ENCODE measurements at regions not wholly inside any gene's neighbourhood (a gene's known extent, or its start where the extent isn't known, plus 50 kb on each side); places are given as distances from the start of the nearest gene placed in this dataset.
"Not testable (repeated sequence)": the region's sequence is repeated elsewhere in the genome, so short reads cannot be mapped to it uniquely, and the experiment has no call there.

DNA sequence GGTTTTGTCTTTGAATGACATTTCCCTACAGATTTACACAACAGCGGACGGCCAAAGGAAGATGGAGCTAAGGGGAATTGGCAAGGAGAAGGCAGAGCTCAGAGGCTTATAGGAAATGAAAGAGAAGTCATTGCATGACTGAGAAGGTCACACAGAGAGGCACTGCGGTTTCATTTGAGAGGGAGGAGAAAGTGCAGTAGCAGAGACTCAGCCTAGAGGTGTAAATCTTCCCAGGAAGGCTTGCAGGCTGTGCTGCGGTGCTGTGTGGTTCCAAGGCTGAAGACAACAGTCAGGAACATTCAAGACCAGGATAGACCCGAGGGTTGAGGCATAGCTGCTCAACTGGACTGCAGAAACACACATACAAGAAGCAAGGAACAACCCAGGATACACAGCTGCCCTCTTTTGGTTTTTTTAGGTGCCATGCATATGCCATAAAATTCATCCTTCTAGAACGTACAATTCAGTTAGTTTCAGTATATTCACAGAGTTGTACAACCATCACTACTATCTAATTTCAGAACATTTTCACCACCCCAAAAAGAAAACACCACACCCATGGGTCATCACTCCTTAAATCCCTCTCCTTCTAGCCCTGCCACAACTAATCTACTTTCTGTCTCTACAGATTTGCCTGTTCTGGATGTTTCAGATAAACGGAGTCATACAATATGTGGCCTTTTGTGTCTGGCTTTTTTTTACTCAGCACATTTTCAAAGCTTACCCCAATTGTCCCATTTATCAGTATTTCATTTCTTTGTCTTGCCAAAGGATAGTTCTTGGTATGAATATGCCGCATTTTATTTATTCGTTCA is 313.5 kb downstream of the ANAPC1 start:
- not testable (repeated sequence) for H3K4me3 ChIP-seq (ENCODE audit: control insufficient read depth, low read depth, low read length); DNase-seq (ENCODE audit: low read depth)

DNA sequence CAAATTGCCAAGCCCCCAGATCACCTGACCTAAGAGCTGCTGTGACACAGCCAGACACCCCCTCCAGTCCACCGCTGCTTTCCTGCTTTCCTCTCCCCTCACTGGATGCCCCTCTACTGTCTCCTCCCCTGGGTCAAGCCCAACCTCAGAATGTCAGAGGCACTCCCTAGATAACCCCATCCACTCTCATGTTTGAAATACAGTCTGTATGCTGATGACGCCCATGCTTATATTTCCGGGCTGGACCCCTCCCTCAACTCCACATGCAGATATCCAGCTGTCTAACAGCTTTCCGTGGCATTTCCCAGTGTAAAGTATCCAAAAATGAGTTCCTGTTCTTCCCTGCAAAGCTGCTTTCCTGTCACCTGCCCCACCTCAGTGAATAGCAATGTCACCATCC is 309.2 kb downstream of the ANAPC1 start:
- H3K4me3 ChIP-seq (ENCODE audit: control insufficient read depth, low read depth, low read length); DNase-seq (ENCODE audit: low read depth): not testable (repeated sequence)

DNA sequence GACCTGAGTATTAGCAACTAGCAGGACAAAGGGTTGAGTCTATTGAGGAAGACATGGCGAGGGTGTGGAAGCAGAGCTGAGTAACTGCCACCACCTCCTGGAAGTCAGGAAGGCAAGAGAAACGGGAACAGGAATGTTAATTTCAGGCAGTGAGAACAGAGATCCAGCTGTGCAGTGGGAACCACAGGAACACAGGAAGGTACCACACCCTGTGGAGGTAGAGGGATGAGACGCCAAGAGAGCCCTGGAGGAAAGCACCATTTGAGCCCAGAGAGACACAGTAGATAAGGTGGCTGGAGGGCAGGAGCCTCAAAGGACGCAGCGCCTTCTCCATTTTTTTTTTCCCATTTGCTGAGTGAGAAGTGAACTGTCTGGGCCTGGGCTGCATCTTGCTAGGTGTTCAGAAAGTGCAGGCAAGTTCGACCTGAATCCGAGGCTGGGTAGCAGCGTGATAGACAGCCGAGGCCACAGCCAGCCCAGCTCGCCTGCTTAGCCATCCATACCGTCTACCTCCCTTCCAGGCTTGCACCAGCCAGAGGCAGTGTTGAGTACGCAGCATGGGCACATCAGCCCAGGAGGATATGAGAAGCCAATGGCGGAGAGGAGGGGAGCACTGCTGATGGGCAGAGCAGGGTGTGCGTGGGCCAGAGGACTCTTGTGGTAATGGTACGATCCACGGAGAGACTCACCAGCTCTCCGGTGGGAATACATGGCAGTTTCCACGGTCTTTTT is 306.7 kb downstream of the ANAPC1 start:
- H3K4me3 ChIP-seq (ENCODE audit: control insufficient read depth, low read depth, low read length); DNase-seq (ENCODE audit: low read depth): not testable (repeated sequence)

DNA sequence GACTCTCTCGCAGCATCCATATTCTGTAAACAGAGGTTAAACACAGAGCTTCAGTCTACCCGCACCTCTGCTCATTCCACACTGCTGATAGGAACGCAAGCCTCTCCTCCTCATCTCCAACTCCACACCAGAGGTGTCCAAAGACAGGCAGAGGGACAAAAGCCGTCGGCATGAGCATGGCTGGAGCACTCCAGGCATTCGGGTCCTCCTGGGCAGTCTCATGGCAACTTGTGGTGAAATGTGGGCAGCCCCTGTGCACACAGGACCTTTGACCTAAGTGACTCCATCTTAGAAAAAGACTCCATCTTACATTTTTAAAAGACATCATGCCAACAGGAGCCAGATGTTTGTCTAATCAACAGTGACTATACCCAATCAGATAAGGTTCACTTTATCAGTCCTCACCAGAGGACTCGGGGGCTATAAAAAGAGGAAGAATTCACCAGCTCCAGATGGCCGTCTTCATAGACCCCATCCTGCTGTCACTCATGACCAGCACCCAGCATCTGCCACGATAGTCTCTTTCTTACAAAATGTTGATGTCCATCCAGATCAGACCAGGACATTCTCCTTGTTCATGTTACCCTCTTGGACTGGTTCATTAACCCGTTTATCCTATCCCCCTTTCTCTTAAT is 304.4 kb downstream of the ANAPC1 start:
- not testable (repeated sequence) for H3K4me3 ChIP-seq (ENCODE audit: control insufficient read depth, low read depth, low read length); DNase-seq (ENCODE audit: low read depth)

DNA sequence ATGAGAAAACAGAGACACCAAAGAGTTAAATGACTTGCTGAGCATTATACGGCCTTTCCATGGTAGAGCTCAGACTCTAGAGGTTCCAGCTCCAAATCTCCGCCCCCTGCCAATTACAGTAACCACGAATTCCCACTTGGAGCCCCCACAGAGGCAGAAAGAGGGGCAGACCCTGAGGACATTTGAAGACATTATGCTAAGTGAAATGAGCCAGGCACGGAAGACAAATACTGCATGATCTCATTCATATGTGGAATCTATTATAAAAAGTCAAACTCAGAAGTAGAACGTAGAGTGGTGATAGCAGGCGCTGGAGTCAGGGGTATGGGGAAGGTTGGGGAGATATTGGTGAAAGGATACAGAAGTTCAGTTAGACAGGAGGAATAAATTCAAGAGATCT is 303.4 kb downstream of the ANAPC1 start:
- DNase-seq (ENCODE audit: low read depth), result not testable (repeated sequence)

DNA sequence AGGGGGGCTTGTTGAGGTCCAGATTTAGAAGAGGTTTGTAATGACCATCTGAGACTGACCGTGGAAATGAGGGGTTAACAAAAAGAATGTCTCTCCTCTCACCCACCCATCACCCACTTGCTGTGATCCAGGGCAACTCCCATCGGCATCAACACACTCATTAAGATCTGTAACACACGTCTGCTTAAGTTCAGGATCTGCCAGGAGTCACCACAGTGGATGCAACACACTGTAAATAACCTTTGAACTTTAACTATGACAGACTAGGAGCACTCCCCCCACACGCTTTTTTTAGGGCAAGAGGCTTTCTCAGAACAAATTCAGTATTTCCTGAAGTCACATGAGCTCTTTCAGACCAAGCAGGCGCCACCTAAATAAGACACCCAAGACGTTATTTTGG is 301.9 kb downstream of the ANAPC1 start:
- not testable (repeated sequence) for H3K4me3 ChIP-seq (ENCODE audit: control insufficient read depth, low read depth, low read length); DNase-seq (ENCODE audit: low read depth)

More for the DNA sequence above, 303.4 kb downstream of the ANAPC1 start:
- not testable (repeated sequence) for H3K4me3 ChIP-seq (ENCODE audit: control insufficient read depth, low read depth, low read length)

DNA sequence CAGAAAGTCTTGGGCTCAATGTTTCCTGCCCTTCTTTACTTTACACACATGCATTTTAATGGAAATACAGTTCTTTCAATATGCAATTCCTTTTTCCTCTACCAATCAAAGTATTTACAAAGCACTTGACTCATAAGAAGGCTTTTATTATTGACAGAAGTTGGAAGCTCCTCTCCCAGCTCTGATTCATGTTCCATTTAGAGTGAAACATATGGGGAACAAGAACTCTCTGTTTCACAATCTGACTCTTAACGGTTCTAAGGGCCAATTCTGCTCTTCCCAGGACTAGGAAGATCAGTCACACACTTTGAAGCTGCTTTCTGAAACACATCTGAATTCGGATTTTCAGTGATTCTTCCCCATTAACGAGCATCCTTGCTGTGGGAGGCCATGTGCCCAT is 300.5 kb downstream of the ANAPC1 start:
- DNase-seq (ENCODE audit: low read depth); H3K4me3 ChIP-seq (ENCODE audit: control insufficient read depth, low read depth, low read length): not testable (repeated sequence)

DNA sequence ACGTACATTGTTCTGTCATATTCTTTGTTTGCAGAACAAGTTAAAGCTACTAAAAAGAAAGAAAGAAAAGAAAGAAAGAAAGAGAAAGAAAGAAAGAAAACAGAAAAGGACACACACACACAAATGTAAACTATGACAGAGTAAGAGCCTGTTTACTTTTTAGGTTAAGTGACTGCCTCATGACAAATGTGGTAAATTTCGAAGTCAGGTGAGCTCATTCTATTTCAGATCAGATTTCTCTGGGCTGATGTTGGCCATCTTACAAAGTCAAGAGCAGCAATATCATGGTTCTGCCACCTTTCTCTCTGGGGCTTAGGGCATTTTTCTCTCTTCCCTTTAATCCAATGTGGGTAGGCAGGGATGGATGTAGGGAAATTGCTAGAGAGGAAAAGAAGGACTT is 299.5 kb downstream of the ANAPC1 start:
- not testable (repeated sequence) for DNase-seq (ENCODE audit: low read depth); H3K4me3 ChIP-seq (ENCODE audit: control insufficient read depth, low read depth, low read length)

DNA sequence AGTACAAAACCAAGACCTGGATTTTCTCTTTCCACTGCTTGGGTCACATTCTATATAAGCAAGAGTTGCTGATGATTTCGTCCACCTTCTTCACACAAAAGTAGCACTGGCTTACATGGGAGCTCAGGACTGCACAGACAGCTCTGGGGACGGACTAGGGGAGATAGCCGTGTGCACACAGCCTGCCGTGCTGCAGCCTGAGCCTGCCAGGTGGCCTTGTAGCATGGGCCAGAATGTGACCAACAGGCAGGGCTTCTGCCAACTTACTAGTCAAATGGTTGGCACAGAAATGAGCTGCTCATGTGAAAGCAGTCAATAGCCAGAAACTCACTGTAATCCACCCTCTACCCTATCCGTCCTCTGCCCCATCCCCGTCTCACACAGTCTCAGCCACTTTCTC is 299.0 kb downstream of the ANAPC1 start:
- not testable (repeated sequence) for DNase-seq (ENCODE audit: low read depth); H3K4me3 ChIP-seq (ENCODE audit: control insufficient read depth, low read depth, low read length)

DNA sequence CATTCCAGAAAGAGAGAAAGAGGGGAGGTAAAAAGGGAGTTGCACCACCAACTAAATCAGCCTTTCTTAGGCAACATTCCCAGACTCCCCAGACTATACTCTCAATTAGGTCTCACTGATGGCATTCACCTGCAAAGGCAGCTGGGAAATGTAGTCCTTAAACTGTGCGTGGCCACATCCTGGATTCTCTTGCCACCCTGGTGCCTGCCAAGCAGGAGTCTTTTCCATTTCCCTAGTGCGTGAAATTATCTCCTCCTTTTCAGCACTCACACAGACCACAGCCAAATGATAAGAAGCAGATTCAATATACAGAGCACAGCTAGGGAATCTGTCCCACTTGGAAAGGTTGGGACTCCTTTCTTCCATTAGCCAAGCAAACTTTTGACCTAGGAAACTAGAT is 298.0 kb downstream of the ANAPC1 start:
- not testable (repeated sequence) for DNase-seq (ENCODE audit: low read depth); H3K4me3 ChIP-seq (ENCODE audit: control insufficient read depth, low read depth, low read length)

DNA sequence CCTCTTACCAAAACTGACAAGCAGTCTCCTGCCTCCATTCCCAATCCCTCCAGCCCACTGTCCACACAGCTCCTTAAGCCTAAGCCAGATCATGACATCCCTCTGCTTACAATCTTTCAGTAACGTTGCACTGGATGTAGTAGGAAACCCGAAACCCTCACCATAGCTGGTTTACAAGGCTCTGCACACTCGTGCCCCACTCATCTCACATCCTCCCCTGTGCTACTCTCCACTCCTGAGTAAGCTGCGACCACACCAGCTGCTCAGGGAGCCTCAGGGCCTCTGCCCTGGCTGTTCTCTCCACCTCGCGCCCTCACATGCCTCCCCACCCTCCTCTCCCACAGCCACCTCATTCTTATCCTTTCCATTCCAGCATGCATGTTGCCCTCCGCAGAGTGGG is 288.9 kb downstream of the ANAPC1 start:
- not testable (repeated sequence) for H3K4me3 ChIP-seq (ENCODE audit: control insufficient read depth, low read depth, low read length); DNase-seq (ENCODE audit: low read depth)

DNA sequence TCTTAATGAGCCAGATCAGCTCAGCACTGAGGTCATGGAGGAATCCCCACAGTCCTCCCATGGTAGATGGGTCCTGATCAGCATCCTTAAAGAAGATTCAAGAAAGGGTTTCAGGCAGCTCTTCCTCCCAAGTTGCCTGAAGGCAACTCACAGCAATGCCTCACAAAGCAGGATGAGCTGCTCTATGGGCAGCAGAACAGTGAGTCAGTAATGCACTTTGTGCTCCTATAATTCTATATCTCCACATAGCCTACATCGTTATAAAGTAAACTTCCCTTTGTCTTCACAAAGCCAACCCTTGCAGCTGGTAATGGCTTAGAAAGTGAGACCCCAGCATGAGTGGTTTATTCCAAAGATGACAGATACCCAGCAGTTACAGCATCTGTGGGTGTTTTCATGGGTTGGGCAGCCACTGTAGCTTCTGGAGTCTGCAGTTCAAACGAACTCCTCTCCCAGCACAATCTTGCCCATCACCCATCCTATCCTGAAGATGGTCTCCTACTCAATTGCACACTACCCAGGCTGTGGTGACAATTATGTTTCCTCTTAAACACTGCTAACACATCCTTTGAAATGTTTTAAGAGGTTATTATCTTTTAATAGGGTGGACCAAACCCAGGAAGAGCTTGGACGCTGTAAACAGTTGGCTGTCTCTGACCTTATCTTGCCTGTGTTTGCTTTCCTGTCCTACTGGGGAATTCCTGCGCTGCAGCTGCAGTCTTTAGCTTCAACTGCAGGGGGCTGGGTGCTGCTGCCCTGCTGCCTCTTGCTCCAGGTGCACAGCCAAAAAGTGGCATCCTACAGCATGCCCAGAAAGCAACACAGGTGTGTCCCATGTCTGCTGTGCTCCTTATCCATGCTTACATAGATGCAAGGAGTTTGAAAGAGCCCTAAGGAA is 286.9 kb downstream of the ANAPC1 start:
- DNase-seq (ENCODE audit: low read depth); H3K4me3 ChIP-seq (ENCODE audit: control insufficient read depth, low read depth, low read length): not testable (repeated sequence)

DNA sequence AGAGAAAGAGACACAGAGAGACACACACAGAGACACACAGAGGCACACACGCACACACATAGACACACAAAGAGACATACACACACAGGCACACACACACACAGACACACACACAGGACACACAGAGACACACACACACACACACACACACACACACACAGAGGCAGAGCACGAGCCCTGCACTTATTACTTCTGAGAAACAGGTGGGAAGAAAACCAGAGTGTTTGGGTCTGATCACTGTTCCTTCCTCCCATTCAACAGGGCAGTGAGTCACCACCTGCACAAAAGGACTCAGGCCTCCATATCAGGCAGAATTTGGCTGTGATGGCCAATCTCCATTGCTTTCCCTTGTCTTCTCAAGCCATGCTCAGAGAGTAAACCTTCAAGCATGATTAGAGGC is 285.0 kb downstream of the ANAPC1 start:
- not testable (repeated sequence) for DNase-seq (ENCODE audit: low read depth); H3K4me3 ChIP-seq (ENCODE audit: control insufficient read depth, low read depth, low read length)

DNA sequence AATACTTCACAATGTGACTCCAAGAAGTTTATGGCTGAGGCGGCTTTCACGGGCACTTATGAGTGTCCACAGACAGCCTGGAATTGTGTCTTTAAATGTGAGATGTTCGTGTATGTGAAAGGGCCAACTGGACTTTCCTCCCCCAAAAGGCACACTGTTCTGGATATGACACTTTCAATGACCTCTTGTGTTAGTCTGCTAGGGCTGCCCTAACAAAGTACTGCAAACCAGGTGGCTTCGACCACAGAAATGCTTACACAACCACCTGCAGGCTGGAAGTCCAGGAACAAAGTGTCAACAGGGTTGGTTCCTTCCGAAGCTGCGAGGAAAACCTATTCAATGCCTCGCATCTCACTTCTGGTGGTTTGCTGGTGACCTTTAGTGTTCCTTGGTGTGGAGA is 281.7 kb downstream of the ANAPC1 start:
- not testable (repeated sequence) for H3K4me3 ChIP-seq (ENCODE audit: control insufficient read depth, low read depth, low read length); DNase-seq (ENCODE audit: low read depth)

DNA sequence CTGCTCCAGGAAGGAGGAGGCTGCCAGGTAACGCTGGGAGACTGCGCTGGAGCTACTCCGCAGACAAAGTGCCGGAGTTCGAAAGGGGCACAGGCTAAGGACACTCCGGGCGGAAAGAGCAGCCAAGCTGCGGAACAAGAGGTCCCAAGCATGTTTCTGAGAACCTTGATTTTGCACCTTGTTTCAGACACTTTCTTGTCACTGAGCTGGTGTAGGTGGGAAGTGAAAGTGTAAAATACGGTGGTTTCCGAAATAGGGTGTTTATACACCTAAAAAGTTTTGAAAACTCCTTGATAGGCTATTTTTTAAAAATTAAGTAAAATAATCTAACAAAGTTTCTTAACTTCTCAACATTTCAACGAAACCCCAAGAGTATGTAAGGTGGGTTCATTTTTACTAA is 278.2 kb downstream of the ANAPC1 start:
- H3K4me3 ChIP-seq (ENCODE audit: control insufficient read depth, low read depth, low read length); DNase-seq (ENCODE audit: low read depth): not testable (repeated sequence)

DNA sequence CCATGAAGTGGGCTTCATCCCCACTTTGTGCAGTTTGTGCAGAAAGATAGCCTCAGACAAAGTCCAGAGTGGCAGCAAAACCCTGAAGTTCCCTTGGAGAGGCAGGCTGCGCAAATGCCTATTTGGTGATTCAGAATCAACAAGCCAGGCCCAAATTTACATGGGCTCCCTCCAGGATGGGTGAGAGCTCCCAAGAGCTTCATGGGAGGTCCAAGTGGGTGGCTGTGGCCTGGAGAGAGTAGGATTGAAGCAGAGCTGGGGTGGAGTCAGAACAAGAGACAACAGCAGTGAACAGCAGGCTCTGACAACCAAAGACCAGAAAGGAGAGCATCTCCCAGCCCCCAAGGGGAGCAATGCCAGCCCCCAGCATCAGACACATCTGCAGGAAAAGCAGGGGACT is 277.4 kb downstream of the ANAPC1 start:
- H3K4me3 ChIP-seq (ENCODE audit: control insufficient read depth, low read depth, low read length); DNase-seq (ENCODE audit: low read depth): not testable (repeated sequence)

DNA sequence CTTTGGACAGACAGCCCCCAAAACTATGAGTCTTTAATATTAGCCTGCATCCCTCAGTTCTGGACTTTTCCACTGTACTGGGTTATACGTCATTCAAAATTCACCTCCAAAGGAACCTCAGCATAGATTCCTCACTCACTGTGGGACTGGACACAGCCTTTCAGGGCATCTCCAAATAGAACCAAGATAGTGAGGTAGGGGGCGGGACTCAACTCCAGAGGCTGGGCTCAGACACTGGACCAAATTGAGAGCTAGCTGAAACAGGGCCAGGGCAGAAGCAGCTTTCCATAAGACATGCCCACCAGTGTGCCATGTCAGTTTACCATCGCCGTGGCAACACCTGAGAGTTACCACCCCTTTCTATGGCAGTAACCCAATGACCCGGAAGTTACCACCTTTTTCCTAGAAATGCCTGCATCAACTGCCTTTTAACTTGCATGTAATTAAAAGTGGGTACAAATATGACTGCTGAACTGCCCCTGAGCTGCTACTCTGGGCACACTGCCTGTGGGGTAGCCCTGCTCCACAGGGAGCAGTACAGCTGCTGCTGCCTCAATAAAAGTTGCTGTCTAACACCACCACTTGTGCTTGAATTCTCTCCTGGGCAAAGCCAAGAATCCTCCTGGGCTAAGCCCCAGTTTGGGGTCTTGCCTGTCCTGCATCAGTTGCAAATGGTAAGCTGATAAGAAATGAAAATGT is 274.7 kb downstream of the ANAPC1 start:
- not testable (repeated sequence) for DNase-seq (ENCODE audit: low read depth); H3K4me3 ChIP-seq (ENCODE audit: control insufficient read depth, low read depth, low read length)

DNA sequence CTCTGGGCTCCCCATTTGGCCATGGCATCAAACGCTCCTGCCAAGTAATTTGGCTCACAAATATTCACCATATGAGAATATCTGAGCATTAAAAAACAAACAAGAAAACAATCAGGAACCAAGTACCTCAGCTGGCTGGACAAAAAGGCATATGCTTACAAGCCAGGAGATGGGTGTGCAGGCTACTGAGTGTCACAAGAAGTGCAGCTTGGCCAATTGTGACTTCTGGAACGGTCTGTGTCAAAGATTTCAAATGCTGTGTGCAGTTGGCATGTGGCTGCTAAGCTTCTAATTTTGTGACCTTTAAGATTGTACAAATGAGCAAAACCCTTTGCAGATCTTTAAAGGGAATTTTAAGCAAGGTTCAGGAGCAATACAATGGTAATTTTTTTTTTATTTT is 274.0 kb downstream of the ANAPC1 start:
- DNase-seq (ENCODE audit: low read depth); H3K4me3 ChIP-seq (ENCODE audit: control insufficient read depth, low read depth, low read length): not testable (repeated sequence)

Data from AG09309 (cell line).